Fibroblast of lung (primary cell): ENCODE measurements at regions not wholly inside any gene's neighbourhood (a gene's known extent, or its start where the extent isn't known, plus 50 kb on each side); places are given as distances from the start of the nearest gene placed in this dataset.
"Not testable (repeated sequence)": the region's sequence is repeated elsewhere in the genome, so short reads cannot be mapped to it uniquely, and the experiment has no call there.

ENCODE experiments used
- EZH2 ChIP-seq: IDR thresholded peaks from 2 replicates; pipeline ENCODE4 v1.5.1; 2012; ENCODE audit warnings: low read length, control low read depth, mild to moderate bottlenecking; ENCODE audit errors: missing control alignments
- TF ChIP-seq, protein P1 (sequence below), 2 donors: IDR thresholded peaks in 1 of 2; conservative IDR thresholded peaks in 1 of 2; 1 replicate in 1 of 2; 2 replicates in 1 of 2; pipeline ENCODE4 v1.5.1; 2011 to 2012; ENCODE audit warnings: low read length in 2 of 2, control low read depth in 1 of 2, inconsistent platforms in 1 of 2, low read depth in 1 of 2, mild to moderate bottlenecking in 1 of 2

DNA sequence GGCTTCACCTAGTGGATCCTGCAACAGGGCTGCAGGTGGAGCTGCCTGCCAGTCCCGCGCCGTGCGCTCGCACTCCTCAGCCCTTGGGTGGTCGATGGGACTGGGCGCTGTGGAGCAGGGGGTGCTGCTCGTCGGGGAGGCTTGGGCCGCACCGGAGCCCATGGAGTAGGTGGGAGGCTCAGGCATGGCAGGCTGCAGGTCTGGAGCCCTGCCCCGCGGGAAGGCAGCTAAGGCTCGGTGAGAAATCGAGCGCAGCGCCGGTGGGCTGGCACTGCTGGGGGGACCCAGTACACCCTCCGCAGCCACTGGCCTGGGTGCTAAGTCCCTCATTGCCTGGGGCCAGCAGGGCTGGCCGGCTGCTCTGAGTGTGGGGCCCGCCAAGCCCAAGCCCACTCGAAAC lies 156.3 kb upstream of the NRXN3 start:
- TF ChIP-seq, protein P1, sequence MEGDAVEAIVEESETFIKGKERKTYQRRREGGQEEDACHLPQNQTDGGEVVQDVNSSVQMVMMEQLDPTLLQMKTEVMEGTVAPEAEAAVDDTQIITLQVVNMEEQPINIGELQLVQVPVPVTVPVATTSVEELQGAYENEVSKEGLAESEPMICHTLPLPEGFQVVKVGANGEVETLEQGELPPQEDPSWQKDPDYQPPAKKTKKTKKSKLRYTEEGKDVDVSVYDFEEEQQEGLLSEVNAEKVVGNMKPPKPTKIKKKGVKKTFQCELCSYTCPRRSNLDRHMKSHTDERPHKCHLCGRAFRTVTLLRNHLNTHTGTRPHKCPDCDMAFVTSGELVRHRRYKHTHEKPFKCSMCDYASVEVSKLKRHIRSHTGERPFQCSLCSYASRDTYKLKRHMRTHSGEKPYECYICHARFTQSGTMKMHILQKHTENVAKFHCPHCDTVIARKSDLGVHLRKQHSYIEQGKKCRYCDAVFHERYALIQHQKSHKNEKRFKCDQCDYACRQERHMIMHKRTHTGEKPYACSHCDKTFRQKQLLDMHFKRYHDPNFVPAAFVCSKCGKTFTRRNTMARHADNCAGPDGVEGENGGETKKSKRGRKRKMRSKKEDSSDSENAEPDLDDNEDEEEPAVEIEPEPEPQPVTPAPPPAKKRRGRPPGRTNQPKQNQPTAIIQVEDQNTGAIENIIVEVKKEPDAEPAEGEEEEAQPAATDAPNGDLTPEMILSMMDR (conservative IDR thresholded peaks at IDR 0.05 in 1 of 2, IDR thresholded peaks at IDR 0.05 in 1 of 2; ENCODE audit: low read depth in 1 of 2, low read length in 2 of 2): not testable (repeated sequence)
- not testable (repeated sequence) for TF ChIP-seq EZH2
